Keratinocyte (primary cell): ENCODE measurements at regions not wholly inside any gene's neighbourhood (a gene's known extent, or its start where the extent isn't known, plus 50 kb on each side); places are given as distances from the start of the nearest gene placed in this dataset.
A peak's percentile ranks its signal among the peaks of the same experiment; 100 is the strongest.

Source experiments
- DNase-seq: peaks from one replicate; pipeline ENCODE4 v3.0.0-alpha.2; 2011; ENCODE audit warnings: low read depth, missing footprints, low spot score
- FAIRE-seq: peaks from 2 replicates; lab custom pipeline; 2011; peaks lifted over from hg19 to GRCh38; lab: Jason Lieb, UNC
- H2AFZ ChIP-seq: 2 replicates; pipeline ENCODE4 v1.6.0; 2012; ENCODE audit warnings: low read length, control low read depth, inconsistent platforms; ENCODE audit not compliant: control insufficient read depth
- H3K27ac ChIP-seq: 2 replicates; pipeline ENCODE4 v1.5.1; 2011; ENCODE audit warnings: low read length; ENCODE audit not compliant: control insufficient read depth, insufficient read depth
- H3K27me3 ChIP-seq: 3 replicates; pipeline ENCODE4 v1.6.0; 2011; ENCODE audit warnings: low read length; ENCODE audit not compliant: control insufficient read depth, insufficient read depth; ENCODE audit errors: extremely low read depth
- H3K36me3 ChIP-seq, 2 experiments: 2 replicates in 1 of 2; 3 replicates in 1 of 2; pipeline ENCODE4 v1.5.1; 2011; ENCODE audit warnings: low read length in 2 of 2, mild to moderate bottlenecking in 1 of 2; ENCODE audit not compliant: control insufficient read depth in 2 of 2, insufficient read depth in 2 of 2; ENCODE audit errors: extremely low read depth in 1 of 2
- H3K4me1 ChIP-seq: 3 replicates; pipeline ENCODE4 v1.5.1; 2011; ENCODE audit warnings: low read length; ENCODE audit not compliant: control insufficient read depth, insufficient read depth; ENCODE audit errors: extremely low read depth
- H3K4me2 ChIP-seq: 3 replicates; pipeline ENCODE4 v1.6.0; 2011; ENCODE audit warnings: low read depth, low read length; ENCODE audit not compliant: control insufficient read depth, insufficient read depth; ENCODE audit errors: extremely low read depth
- H3K4me3 ChIP-seq, 3 experiments: fragments of 200-600 bp in 1 of 3; sonication (generic) in 1 of 3; 2 replicates in 2 of 3; 3 replicates in 1 of 3; pipeline ENCODE4 v1.5.1; 2011 to 2016; ENCODE audit warnings: low read length in 3 of 3, mild to moderate bottlenecking in 3 of 3, control low read depth in 2 of 3, inconsistent platforms in 1 of 3, low read depth in 1 of 3, mixed read lengths in 1 of 3, mixed run types in 1 of 3, moderate library complexity in 1 of 3; ENCODE audit not compliant: control insufficient read depth in 2 of 3, insufficient read depth in 2 of 3; ENCODE audit errors: extremely low read depth in 1 of 3
- H3K79me2 ChIP-seq: 2 replicates; pipeline ENCODE4 v1.6.0; 2012; ENCODE audit warnings: low read length; ENCODE audit not compliant: control insufficient read depth, insufficient read depth
- H3K9ac ChIP-seq: 3 replicates; pipeline ENCODE4 v1.6.0; 2011; ENCODE audit warnings: low read length; ENCODE audit not compliant: control insufficient read depth, insufficient read depth; ENCODE audit errors: extremely low read depth
- H3K9me1 ChIP-seq: 3 replicates; pipeline ENCODE4 v1.6.0; 2011; ENCODE audit warnings: low read length; ENCODE audit not compliant: control insufficient read depth, insufficient read depth; ENCODE audit errors: extremely low read depth
- H3K9me3 ChIP-seq: 2 replicates; pipeline ENCODE4 v1.5.1; 2012; ENCODE audit warnings: low read depth, low read length; ENCODE audit not compliant: control insufficient read depth
- H4K20me1 ChIP-seq: 3 replicates; pipeline ENCODE4 v1.6.0; 2011; ENCODE audit warnings: low read length; ENCODE audit not compliant: control insufficient read depth, insufficient read depth; ENCODE audit errors: extremely low read depth
- CTCF ChIP-seq, 3 experiments: IDR thresholded peaks in 1 of 3; conservative IDR thresholded peaks in 1 of 3; optimal IDR thresholded peaks in 1 of 3; 2 replicates in 2 of 3; 3 replicates in 1 of 3; pipeline versions ENCODE3 to v1.5.1; 2011; ENCODE audit warnings: low read length in 3 of 3, mild to moderate bottlenecking in 3 of 3, moderate library complexity in 2 of 3, control low read depth in 1 of 3, inconsistent platforms in 1 of 3; ENCODE audit not compliant: insufficient read depth in 2 of 3; ENCODE audit errors: extremely low read depth in 1 of 3
- EZH2 ChIP-seq: IDR thresholded peaks from one replicate; pipeline ENCODE4 v1.6.1; 2012; ENCODE audit warnings: inconsistent platforms, mild to moderate bottlenecking, low read length, moderate library complexity
- dilution Hi-C: fragments of 300-500 bp; cut with MboI; formaldehyde crosslinking; loops from one replicate; pipeline ENCODE4 v1.7.0; 2020; ENCODE audit warnings: low sequenced_read_pairs; ENCODE audit not compliant: extremely low pct_ligation_motif_present

- Histone ChIP-seq H3K79me2 (no peaks in the 10 kb centered on the region), H3K9ac (no peak overlapping the region), H3K27me3 (no peaks in the 10 kb centered on the region), H3K4me3 (no peak overlapping the region), H4K20me1 (no peaks in the 10 kb centered on the region), H3K27ac (no peak overlapping the region), H3K9me3 (no peaks in the 10 kb centered on the region), H3K4me1 (peaks cover 22% of the 10 kb centered on the region), H2AFZ (peak overlapping the region; percentile 75), H3K4me2 (no peak overlapping the region), H3K36me3 (no peaks in the 10 kb centered on the region), H3K9me1 (no peaks in the 10 kb centered on the region)
- FAIRE-seq (peak; percentile 13), DNase-seq (no peak)
- dilution Hi-C loops = no loop called here
- no peak for TF ChIP-seq EZH2
- no peak for TF ChIP-seq CTCF (optimal IDR thresholded peaks at IDR 0.05 in 1 of 3, IDR thresholded peaks at IDR 0.05 in 1 of 3, conservative IDR thresholded peaks at IDR 0.05 in 1 of 3; ENCODE audit: extremely low read depth in 1 of 3, insufficient read depth in 2 of 3, low read length in 3 of 3)
These were observed 357.3 kb downstream of the KLF5 start for GRCh38 chr13:73416093-73416492.

DNA sequence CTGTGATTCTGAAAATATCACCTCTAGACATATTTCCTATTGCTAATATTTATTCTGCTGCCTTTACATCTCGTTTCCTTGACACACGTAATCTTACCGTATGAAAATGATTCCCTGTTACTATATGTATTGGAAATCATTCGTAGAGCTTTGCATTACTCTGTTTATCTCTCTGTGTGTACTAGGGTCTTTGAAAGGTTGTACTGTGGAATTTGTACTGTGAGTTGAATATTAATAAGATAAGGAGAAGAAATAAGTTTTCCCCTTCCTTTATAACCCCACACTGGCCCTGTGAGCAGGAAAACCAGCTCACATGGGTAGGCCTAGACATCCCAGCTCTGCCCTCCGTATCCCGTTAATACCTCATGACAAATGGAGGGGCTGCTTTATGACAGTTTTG lies 354.9 kb downstream of the KLF5 start:
- no peak overlapping the region for H3K9ac ChIP-seq
- no peak for FAIRE-seq
- H3K27ac ChIP-seq = peak overlapping the region; percentile 75
- peaks cover 10% of the 10 kb centered on the region for H3K4me1 ChIP-seq
- no peaks in the 10 kb centered on the region for H4K20me1 ChIP-seq
- no peaks in the 10 kb centered on the region for H3K27me3 ChIP-seq
- TF ChIP-seq EZH2 (no peak), CTCF (optimal IDR thresholded peaks at IDR 0.05 in 1 of 3, IDR thresholded peaks at IDR 0.05 in 1 of 3, conservative IDR thresholded peaks at IDR 0.05 in 1 of 3; ENCODE audit: extremely low read depth in 1 of 3, insufficient read depth in 2 of 3, low read length in 3 of 3) (no peak)
- dilution Hi-C loops = no loop called here
- H3K9me3 ChIP-seq = no peaks in the 10 kb centered on the region
- no peaks in the 10 kb centered on the region for H3K79me2 ChIP-seq
- no peak overlapping the region for H3K4me2 ChIP-seq
- H3K9me1 ChIP-seq = no peaks in the 10 kb centered on the region
- no peak overlapping the region for H3K4me3 ChIP-seq
- H3K36me3 ChIP-seq = no peaks in the 10 kb centered on the region
- H2AFZ ChIP-seq = no peak overlapping the region
- no peak for DNase-seq
